Progenitor cell of endocrine pancreas (in vitro differentiated cells): ENCODE measurements at regions not wholly inside any gene's neighbourhood (a gene's known extent, or its start where the extent isn't known, plus 50 kb on each side); places are given as distances from the start of the nearest gene placed in this dataset.
"Not testable (repeated sequence)": the region's sequence is repeated elsewhere in the genome, so short reads cannot be mapped to it uniquely, and the experiment has no call there.

ENCODE experiments used
- DNase-seq: peaks from one replicate; pipeline ENCODE4 v3.0.0; 2021; ENCODE audit warnings: low spot score; ENCODE audit not compliant: unreplicated experiment
- H3K27ac Mint-ChIP-seq: 2 replicates; pipeline ENCODE4 v1.8.0; 2021; ENCODE audit warnings: mild to moderate bottlenecking, moderate library complexity, mixed read lengths
- H3K27me3 Mint-ChIP-seq: 2 replicates; pipeline ENCODE4 v1.8.0; 2021; ENCODE audit warnings: mixed read lengths
- H3K36me3 Mint-ChIP-seq: 2 replicates; pipeline ENCODE4 v1.8.0; 2022; ENCODE audit warnings: mixed read lengths; ENCODE audit not compliant: insufficient read depth
- H3K4me1 Mint-ChIP-seq: 2 replicates; pipeline ENCODE4 v1.8.0; 2021; ENCODE audit warnings: low read depth, mixed read lengths
- H3K4me3 Mint-ChIP-seq: 2 replicates; pipeline ENCODE4 v1.8.0; 2021; ENCODE audit warnings: low read depth, mild to moderate bottlenecking, moderate library complexity, mixed read lengths
- H3K9me3 Mint-ChIP-seq: 2 replicates; pipeline ENCODE4 v1.8.0; 2021; ENCODE audit warnings: low read depth, mixed read lengths
- TF ChIP-seq, protein P1 (sequence below): fragments of 200-600 bp; sonication (generic); IDR thresholded peaks from one replicate; pipeline ENCODE4 v1.5.0; 2021; ENCODE audit warnings: antibody characterized with exemption, mild to moderate bottlenecking; ENCODE audit not compliant: unreplicated experiment

GRCh38 chr6:67129780-67130179 lies 1422.8 kb upstream of the EYS start:
- Mint-ChIP-seq H3K9me3 (no peaks in the 10 kb centered on the region), H3K4me3 (no peak overlapping the region), H3K4me1 (no peaks in the 10 kb centered on the region), H3K36me3 (no peaks in the 10 kb centered on the region), H3K27ac (no peak overlapping the region), H3K27me3 (no peaks in the 10 kb centered on the region)
- DNase-seq: no peak
- TF ChIP-seq, protein P1, sequence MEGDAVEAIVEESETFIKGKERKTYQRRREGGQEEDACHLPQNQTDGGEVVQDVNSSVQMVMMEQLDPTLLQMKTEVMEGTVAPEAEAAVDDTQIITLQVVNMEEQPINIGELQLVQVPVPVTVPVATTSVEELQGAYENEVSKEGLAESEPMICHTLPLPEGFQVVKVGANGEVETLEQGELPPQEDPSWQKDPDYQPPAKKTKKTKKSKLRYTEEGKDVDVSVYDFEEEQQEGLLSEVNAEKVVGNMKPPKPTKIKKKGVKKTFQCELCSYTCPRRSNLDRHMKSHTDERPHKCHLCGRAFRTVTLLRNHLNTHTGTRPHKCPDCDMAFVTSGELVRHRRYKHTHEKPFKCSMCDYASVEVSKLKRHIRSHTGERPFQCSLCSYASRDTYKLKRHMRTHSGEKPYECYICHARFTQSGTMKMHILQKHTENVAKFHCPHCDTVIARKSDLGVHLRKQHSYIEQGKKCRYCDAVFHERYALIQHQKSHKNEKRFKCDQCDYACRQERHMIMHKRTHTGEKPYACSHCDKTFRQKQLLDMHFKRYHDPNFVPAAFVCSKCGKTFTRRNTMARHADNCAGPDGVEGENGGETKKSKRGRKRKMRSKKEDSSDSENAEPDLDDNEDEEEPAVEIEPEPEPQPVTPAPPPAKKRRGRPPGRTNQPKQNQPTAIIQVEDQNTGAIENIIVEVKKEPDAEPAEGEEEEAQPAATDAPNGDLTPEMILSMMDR: no peak

GRCh38 chr6:67127041-67127440 lies 1420.0 kb upstream of the EYS start:
- no peak overlapping the region for H3K4me3 Mint-ChIP-seq
- no peaks in the 10 kb centered on the region for H3K27me3 Mint-ChIP-seq
- no peaks in the 10 kb centered on the region for H3K36me3 Mint-ChIP-seq
- no peak for DNase-seq
- no peaks in the 10 kb centered on the region for H3K9me3 Mint-ChIP-seq
- H3K27ac Mint-ChIP-seq: no peak overlapping the region
- TF ChIP-seq, protein P1: no peak
- no peaks in the 10 kb centered on the region for H3K4me1 Mint-ChIP-seq

DNA sequence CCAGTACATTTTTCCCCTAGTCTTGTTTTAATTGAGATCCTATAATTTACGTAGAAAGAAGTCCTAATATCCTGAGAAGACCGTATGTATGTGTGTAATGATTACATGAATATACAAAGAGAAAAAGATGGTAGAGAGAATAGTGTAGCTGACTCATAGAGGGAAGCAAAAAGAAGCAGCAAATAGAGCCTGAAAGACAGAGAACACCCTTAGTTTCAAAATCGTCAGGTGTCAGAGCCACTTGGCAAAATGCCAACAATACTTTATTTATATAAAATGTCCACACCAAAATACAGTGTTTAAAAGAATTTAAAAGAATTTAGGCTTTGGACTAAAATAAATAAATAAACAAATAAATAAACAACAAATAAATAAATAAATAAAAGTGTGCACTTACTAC lies 1414.1 kb upstream of the EYS start:
- Mint-ChIP-seq H3K27me3 (no peaks in the 10 kb centered on the region), H3K27ac (no peak overlapping the region), H3K4me3 (no peak overlapping the region), H3K9me3 (peaks cover 2% of the 10 kb centered on the region), H3K4me1 (no peaks in the 10 kb centered on the region), H3K36me3 (no peaks in the 10 kb centered on the region)
- no peak for DNase-seq
- TF ChIP-seq, protein P1: no peak

GRCh38 chr6:67112120-67112519 lies 1405.1 kb upstream of the EYS start:
- Mint-ChIP-seq H3K27ac (no peak overlapping the region), H3K4me1 (no peaks in the 10 kb centered on the region), H3K4me3 (no peak overlapping the region), H3K9me3 (no peaks in the 10 kb centered on the region), H3K36me3 (no peaks in the 10 kb centered on the region), H3K27me3 (no peaks in the 10 kb centered on the region)
- DNase-seq: no peak
- TF ChIP-seq, protein P1: no peak

DNA sequence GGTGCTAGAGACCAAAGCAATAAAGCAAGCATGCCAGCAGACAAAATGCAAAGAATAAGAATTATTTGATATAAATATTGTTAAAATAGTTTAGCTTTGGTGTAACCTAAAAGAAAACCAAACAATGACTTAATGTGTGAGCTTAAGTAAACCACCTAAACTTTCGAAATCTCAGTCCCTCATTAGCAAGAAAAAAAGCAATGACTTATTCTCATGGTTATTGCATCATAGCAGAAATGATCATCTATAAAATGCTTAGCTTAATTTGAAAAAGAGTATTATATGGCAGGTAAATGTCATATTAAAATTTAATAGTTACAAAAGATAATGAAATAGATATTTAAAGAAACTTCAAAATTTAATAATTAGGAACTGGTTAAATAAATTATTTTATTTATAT lies 1395.7 kb upstream of the EYS start:
- H3K36me3 Mint-ChIP-seq: no peaks in the 10 kb centered on the region
- TF ChIP-seq, protein P1: no peak

DNA sequence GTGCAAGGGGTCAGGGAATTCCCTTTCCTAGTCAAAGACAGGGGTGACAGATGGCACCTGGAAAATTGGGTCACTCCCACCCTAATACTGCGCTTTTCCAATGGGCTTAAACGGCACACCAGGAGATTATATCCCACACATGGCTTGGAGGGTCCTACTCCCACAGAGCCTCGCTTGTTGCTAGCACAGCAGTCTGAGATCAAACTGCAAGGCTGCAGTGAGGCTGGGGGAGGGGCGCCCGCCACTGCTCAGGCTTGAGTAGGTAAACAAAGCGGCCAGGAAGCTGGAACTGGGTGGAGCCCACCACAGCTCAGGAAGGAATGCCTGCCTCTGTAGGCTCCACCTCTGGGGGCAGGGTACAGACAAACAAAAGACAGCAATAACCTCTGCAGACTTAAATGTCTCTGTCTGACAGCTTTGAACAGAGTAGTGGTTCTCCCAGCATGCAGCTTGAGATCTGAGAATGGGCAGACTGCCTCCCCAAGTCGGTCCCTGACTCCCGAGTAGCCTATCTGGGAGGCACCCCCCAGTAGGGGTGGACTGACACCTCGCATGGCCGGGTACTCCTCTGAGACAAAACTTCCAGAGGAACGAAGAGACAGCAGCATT lies 1388.7 kb upstream of the EYS start:
- not testable (repeated sequence) for H3K4me3 Mint-ChIP-seq, H3K27me3 Mint-ChIP-seq

More for the DNA sequence above, 1395.7 kb upstream of the EYS start:
- H3K9me3 Mint-ChIP-seq: peaks cover 11% of the 10 kb centered on the region
- no peak overlapping the region for H3K27ac Mint-ChIP-seq
- DNase-seq: no peak
- H3K27me3 Mint-ChIP-seq: no peaks in the 10 kb centered on the region
- H3K4me1 Mint-ChIP-seq: no peaks in the 10 kb centered on the region
- no peak overlapping the region for H3K4me3 Mint-ChIP-seq

More for the DNA sequence above, 1388.7 kb upstream of the EYS start:
- not testable (repeated sequence) for H3K27ac Mint-ChIP-seq, H3K36me3 Mint-ChIP-seq, DNase-seq, H3K4me1 Mint-ChIP-seq
- H3K9me3 Mint-ChIP-seq: peaks cover 10% of the 10 kb centered on the region
